ENCODE measurements at regions not wholly inside any gene's neighbourhood (a gene's known extent, or its start where the extent isn't known, plus 50 kb on each side); places are given as distances from the start of the nearest gene placed in this dataset.

DNA sequence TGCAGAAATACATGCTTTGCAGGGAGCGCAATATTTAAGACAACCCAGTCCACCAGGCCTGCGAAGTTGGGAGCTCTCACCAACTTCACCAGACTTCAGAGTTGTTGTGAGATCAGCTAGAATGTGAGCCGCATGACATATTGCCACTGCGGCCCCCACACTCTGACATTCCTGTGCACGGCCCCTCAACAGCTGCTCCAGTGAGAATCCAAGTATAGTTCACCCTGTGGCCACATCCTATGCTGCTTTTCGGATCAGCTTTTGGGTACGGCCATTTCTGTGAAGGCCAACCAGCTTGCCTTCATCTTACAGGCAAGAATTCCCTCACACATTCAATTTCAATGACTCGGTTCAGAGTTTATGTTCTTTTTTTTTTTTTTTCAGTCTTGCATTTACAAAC is 177.8 kb downstream of the SOX11 start (continued):
- TF ChIP-seq, protein P1, sequence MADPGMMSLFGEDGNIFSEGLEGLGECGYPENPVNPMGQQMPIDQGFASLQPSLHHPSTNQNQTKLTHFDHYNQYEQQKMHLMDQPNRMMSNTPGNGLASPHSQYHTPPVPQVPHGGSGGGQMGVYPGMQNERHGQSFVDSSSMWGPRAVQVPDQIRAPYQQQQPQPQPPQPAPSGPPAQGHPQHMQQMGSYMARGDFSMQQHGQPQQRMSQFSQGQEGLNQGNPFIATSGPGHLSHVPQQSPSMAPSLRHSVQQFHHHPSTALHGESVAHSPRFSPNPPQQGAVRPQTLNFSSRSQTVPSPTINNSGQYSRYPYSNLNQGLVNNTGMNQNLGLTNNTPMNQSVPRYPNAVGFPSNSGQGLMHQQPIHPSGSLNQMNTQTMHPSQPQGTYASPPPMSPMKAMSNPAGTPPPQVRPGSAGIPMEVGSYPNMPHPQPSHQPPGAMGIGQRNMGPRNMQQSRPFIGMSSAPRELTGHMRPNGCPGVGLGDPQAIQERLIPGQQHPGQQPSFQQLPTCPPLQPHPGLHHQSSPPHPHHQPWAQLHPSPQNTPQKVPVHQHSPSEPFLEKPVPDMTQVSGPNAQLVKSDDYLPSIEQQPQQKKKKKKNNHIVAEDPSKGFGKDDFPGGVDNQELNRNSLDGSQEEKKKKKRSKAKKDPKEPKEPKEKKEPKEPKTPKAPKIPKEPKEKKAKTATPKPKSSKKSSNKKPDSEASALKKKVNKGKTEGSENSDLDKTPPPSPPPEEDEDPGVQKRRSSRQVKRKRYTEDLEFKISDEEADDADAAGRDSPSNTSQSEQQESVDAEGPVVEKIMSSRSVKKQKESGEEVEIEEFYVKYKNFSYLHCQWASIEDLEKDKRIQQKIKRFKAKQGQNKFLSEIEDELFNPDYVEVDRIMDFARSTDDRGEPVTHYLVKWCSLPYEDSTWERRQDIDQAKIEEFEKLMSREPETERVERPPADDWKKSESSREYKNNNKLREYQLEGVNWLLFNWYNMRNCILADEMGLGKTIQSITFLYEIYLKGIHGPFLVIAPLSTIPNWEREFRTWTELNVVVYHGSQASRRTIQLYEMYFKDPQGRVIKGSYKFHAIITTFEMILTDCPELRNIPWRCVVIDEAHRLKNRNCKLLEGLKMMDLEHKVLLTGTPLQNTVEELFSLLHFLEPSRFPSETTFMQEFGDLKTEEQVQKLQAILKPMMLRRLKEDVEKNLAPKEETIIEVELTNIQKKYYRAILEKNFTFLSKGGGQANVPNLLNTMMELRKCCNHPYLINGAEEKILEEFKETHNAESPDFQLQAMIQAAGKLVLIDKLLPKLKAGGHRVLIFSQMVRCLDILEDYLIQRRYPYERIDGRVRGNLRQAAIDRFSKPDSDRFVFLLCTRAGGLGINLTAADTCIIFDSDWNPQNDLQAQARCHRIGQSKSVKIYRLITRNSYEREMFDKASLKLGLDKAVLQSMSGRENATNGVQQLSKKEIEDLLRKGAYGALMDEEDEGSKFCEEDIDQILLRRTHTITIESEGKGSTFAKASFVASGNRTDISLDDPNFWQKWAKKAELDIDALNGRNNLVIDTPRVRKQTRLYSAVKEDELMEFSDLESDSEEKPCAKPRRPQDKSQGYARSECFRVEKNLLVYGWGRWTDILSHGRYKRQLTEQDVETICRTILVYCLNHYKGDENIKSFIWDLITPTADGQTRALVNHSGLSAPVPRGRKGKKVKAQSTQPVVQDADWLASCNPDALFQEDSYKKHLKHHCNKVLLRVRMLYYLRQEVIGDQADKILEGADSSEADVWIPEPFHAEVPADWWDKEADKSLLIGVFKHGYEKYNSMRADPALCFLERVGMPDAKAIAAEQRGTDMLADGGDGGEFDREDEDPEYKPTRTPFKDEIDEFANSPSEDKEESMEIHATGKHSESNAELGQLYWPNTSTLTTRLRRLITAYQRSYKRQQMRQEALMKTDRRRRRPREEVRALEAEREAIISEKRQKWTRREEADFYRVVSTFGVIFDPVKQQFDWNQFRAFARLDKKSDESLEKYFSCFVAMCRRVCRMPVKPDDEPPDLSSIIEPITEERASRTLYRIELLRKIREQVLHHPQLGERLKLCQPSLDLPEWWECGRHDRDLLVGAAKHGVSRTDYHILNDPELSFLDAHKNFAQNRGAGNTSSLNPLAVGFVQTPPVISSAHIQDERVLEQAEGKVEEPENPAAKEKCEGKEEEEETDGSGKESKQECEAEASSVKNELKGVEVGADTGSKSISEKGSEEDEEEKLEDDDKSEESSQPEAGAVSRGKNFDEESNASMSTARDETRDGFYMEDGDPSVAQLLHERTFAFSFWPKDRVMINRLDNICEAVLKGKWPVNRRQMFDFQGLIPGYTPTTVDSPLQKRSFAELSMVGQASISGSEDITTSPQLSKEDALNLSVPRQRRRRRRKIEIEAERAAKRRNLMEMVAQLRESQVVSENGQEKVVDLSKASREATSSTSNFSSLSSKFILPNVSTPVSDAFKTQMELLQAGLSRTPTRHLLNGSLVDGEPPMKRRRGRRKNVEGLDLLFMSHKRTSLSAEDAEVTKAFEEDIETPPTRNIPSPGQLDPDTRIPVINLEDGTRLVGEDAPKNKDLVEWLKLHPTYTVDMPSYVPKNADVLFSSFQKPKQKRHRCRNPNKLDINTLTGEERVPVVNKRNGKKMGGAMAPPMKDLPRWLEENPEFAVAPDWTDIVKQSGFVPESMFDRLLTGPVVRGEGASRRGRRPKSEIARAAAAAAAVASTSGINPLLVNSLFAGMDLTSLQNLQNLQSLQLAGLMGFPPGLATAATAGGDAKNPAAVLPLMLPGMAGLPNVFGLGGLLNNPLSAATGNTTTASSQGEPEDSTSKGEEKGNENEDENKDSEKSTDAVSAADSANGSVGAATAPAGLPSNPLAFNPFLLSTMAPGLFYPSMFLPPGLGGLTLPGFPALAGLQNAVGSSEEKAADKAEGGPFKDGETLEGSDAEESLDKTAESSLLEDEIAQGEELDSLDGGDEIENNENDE (IDR thresholded peaks at IDR 0.05; ENCODE audit: insufficient replicate concordance, low read length): no peak
- TF ChIP-seq YY1 (IDR thresholded peaks at IDR 0.05; ENCODE audit: low read depth, low read length) (no peak), RFX5 (IDR thresholded peaks at IDR 0.05; ENCODE audit: borderline replicate concordance, low read depth, low read length) (no peak), TAF1 (IDR thresholded peaks at IDR 0.05; ENCODE audit: low read depth, low read length) (no peak)

All from H1 (cell line).